Stimulated activated CD8-positive, alpha-beta memory T cell treated with anti-CD3 and anti-CD28 coated beads, Interleukin-7, amount 100 ng/mL, for 48 hours (primary cell): ENCODE measurements at regions not wholly inside any gene's neighbourhood (a gene's known extent, or its start where the extent isn't known, plus 50 kb on each side); places are given as distances from the start of the nearest gene placed in this dataset.

ENCODE experiments used
- DNase-seq, 2 donors: peaks; one replicate each; pipeline ENCODE4 v3.0.0-alpha.2; 2020; ENCODE audit warnings: low read depth in 1 of 2; ENCODE audit errors: extremely low read depth in 1 of 2

GRCh38 chr6:108751851-108752732, 96.1 kb upstream of the ARMC2 start:
- DNase-seq: no peak

- DNase-seq: no peak
Measured at GRCh38 chr6:108752733-108753590, 95.3 kb upstream of the ARMC2 start.

- no peak for DNase-seq
Measured at GRCh38 chr6:108755257-108756240, 92.7 kb upstream of the ARMC2 start.

GRCh38 chr6:108757357-108757756, 90.9 kb upstream of the ARMC2 start:
- no peak for DNase-seq

- DNase-seq: no peak
Measured at GRCh38 chr6:108758884-108759283, 89.3 kb upstream of the ARMC2 start.

- no peak for DNase-seq
Measured at GRCh38 chr6:108760126-108761050, 87.8 kb upstream of the ARMC2 start.

- no peak for DNase-seq
Measured at GRCh38 chr6:108762394-108762793, 85.8 kb upstream of the ARMC2 start.

GRCh38 chr6:108763931-108764579, 84.2 kb upstream of the ARMC2 start:
- DNase-seq: no peak

- no peak for DNase-seq
Measured at GRCh38 chr6:108764580-108764950, 83.7 kb upstream of the ARMC2 start.

GRCh38 chr6:108765495-108765894, 82.7 kb upstream of the ARMC2 start:
- no peak for DNase-seq

GRCh38 chr6:108766419-108766818, 81.8 kb upstream of the ARMC2 start:
- no peak for DNase-seq

- DNase-seq: no peak
Measured at GRCh38 chr6:108766886-108767285, 81.3 kb upstream of the ARMC2 start.

- no peak for DNase-seq
Measured at GRCh38 chr6:108767418-108768165, 80.6 kb upstream of the ARMC2 start.

GRCh38 chr6:108768166-108768555, 80.1 kb upstream of the ARMC2 start:
- no peak for DNase-seq

- DNase-seq: no peak
Measured at GRCh38 chr6:108768792-108769524, 79.3 kb upstream of the ARMC2 start.

- no peak for DNase-seq
Measured at GRCh38 chr6:108771421-108771820, 76.8 kb upstream of the ARMC2 start.

- no peak for DNase-seq
Measured at GRCh38 chr6:108774555-108774954, 73.7 kb upstream of the ARMC2 start.

GRCh38 chr6:108777536-108777935, 70.7 kb upstream of the ARMC2 start:
- DNase-seq: no peak
